Prostate gland (tissue), 2 donors: ENCODE measurements at regions not wholly inside any gene's neighbourhood (a gene's known extent, or its start where the extent isn't known, plus 50 kb on each side); places are given as distances from the start of the nearest gene placed in this dataset.

ENCODE experiments used
- DNase-seq: peaks from one replicate; pipeline ENCODE4 v3.0.0-alpha.2; 2019; ENCODE audit warnings: low spot score
- H3K27ac ChIP-seq, 2 donors: fragments of 200-600 bp; sonication (generic); 2 replicates each; pipeline ENCODE4 v1.5.1; 2017 to 2019
- H3K27me3 ChIP-seq: fragments of 200-600 bp; sonication (generic); replicated peaks from 2 replicates; pipeline ENCODE4 v1.5.1; 2019; ENCODE audit not compliant: insufficient read depth
- H3K36me3 ChIP-seq, 2 donors: fragments of 200-600 bp; sonication (generic); 1 replicate in 1 of 2; 2 replicates in 1 of 2; pipeline versions ENCODE4 v1.5.1 to v1.8.1; 2017 to 2019
- H3K4me1 ChIP-seq: fragments of 200-600 bp; sonication (generic); replicated peaks from 2 replicates; pipeline ENCODE4 v1.5.1; 2019
- H3K4me3 ChIP-seq, 2 donors: fragments of 200-600 bp; sonication (generic); 2 replicates each; pipeline ENCODE4 v1.5.1; 2017 to 2019
- H3K9me3 ChIP-seq: fragments of 200-600 bp; sonication (generic); 2 replicates; pipeline ENCODE4 v1.5.1; 2017
- POLR2A ChIP-seq: fragments of 450-650 bp; IDR thresholded peaks from one replicate; pipeline ENCODE4 v1.6.1; 2016; ENCODE audit warnings: antibody characterized with exemption, mild to moderate bottlenecking
- POLR2AphosphoS5 ChIP-seq: sonication (generic); formaldehyde crosslinking; IDR thresholded peaks from one replicate; pipeline ENCODE4 v1.6.1; 2017; ENCODE audit warnings: antibody characterized with exemption
- WGBS: methylation state at CpG from one replicate; pipeline ENCODE4 v1.1.5; 2018; 5-methylcytosine and 5-hydroxymethylcytosine counted together
- intact Hi-C: fragments of 100-400 bp; cut with DNase I; formaldehyde crosslinking; loops from one replicate; pipeline ENCODE4 v1.14.2; 2022
- TF ChIP-seq, protein P1 (sequence below), 4 experiments: fragments of 200-600 bp in 2 of 4; fragments of 450-650 bp in 2 of 4; sonication (generic) in 2 of 4; IDR thresholded peaks; 1 replicate in 3 of 4; 2 replicates in 1 of 4; pipeline ENCODE4 v1.5.1; 2016 to 2019; ENCODE audit warnings: antibody characterized with exemption in 4 of 4, mild to moderate bottlenecking in 2 of 4, moderate library complexity in 2 of 4

DNA sequence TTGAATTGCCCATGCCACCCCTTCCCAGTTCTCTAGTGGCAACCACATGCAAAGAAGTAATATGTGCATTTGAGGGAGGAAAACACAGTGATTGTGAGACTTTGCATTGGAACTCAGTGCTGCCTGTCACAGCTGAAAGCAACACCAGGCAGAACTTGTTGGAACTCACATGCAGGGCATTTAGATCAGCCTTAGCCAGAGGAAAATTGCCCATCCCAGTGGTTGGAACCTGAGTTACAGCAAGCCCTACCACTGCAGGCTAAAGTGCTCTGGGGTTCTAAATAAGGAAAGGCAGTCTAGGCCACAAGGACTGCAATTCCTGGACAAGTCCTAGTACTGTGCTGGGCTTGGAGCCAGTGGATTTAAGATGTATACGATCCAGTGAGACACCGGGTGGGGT is 245.3 kb upstream of the UFL1 start:
- no peaks in the 10 kb centered on the region for H3K9me3 ChIP-seq
- no peak for DNase-seq
- no peaks in the 10 kb centered on the region for H3K4me1 ChIP-seq
- H3K27me3 ChIP-seq: no peaks in the 10 kb centered on the region
- no peak overlapping the region for H3K4me3 ChIP-seq
- H3K36me3 ChIP-seq: no peaks in the 10 kb centered on the region
- TF ChIP-seq, protein P1, sequence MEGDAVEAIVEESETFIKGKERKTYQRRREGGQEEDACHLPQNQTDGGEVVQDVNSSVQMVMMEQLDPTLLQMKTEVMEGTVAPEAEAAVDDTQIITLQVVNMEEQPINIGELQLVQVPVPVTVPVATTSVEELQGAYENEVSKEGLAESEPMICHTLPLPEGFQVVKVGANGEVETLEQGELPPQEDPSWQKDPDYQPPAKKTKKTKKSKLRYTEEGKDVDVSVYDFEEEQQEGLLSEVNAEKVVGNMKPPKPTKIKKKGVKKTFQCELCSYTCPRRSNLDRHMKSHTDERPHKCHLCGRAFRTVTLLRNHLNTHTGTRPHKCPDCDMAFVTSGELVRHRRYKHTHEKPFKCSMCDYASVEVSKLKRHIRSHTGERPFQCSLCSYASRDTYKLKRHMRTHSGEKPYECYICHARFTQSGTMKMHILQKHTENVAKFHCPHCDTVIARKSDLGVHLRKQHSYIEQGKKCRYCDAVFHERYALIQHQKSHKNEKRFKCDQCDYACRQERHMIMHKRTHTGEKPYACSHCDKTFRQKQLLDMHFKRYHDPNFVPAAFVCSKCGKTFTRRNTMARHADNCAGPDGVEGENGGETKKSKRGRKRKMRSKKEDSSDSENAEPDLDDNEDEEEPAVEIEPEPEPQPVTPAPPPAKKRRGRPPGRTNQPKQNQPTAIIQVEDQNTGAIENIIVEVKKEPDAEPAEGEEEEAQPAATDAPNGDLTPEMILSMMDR (IDR thresholded peaks at IDR 0.05): no peak
- no peak for TF ChIP-seq POLR2AphosphoS5
- TF ChIP-seq POLR2A: no peak
- H3K27ac ChIP-seq: no peak overlapping the region
- 25% methylated on average over 2 of the region's 2 CpGs for WGBS
- intact Hi-C loops: no loop called here

- intact Hi-C loops: no loop called here
- TF ChIP-seq, protein P1 (IDR thresholded peaks at IDR 0.05): no peak
- TF ChIP-seq POLR2A: no peak
- no peak for TF ChIP-seq POLR2AphosphoS5
- DNase-seq: no peak
- Histone ChIP-seq H3K27ac (no peak overlapping the region), H3K4me1 (no peaks in the 10 kb centered on the region), H3K4me3 (no peak overlapping the region), H3K9me3 (no peaks in the 10 kb centered on the region), H3K27me3 (no peaks in the 10 kb centered on the region), H3K36me3 (no peaks in the 10 kb centered on the region)
Measured at GRCh38 chr6:96276856-96277255, 244.8 kb upstream of the UFL1 start.

GRCh38 chr6:96279084-96279483 is 242.5 kb upstream of the UFL1 start:
- WGBS: 80% methylated on average over 1 of the region's 1 CpG
- no peaks in the 10 kb centered on the region for H3K27me3 ChIP-seq
- H3K9me3 ChIP-seq: no peaks in the 10 kb centered on the region
- no peak for DNase-seq
- no peaks in the 10 kb centered on the region for H3K4me1 ChIP-seq
- intact Hi-C loops: no loop called here
- no peak overlapping the region for H3K4me3 ChIP-seq
- no peaks in the 10 kb centered on the region for H3K36me3 ChIP-seq
- TF ChIP-seq, protein P1 (IDR thresholded peaks at IDR 0.05): no peak
- TF ChIP-seq POLR2A: no peak
- TF ChIP-seq POLR2AphosphoS5: no peak
- no peak overlapping the region for H3K27ac ChIP-seq

DNA sequence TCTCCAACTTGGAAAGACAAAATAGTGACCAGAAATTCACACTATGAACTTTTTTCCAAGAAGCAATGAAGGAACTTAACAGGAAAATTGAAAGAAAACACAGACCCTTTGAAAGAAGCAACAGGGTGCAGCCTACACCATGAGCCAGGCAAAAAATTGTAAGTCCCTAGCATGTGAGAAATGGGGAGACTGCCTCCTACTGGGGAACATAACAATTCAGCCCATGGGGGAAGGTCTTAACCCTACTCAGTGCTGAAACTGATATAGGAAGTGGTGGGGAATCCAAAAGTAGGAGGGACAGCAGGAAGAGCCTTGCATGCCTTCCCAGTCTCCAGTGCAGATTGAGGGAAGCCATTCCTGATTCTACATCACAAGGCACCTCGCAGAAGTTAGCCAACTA is 235.1 kb upstream of the UFL1 start:
- Histone ChIP-seq H3K9me3 (no peaks in the 10 kb centered on the region), H3K4me1 (no peaks in the 10 kb centered on the region), H3K4me3 (no peak overlapping the region), H3K27me3 (no peaks in the 10 kb centered on the region), H3K27ac (no peak overlapping the region), H3K36me3 (no peaks in the 10 kb centered on the region)
- TF ChIP-seq POLR2A (no peak), POLR2AphosphoS5 (no peak)
- TF ChIP-seq, protein P1 (IDR thresholded peaks at IDR 0.05): no peak
- intact Hi-C loops: no loop called here
- DNase-seq: no peak
- 88% methylated on average over 1 of the region's 1 CpG for WGBS

DNA sequence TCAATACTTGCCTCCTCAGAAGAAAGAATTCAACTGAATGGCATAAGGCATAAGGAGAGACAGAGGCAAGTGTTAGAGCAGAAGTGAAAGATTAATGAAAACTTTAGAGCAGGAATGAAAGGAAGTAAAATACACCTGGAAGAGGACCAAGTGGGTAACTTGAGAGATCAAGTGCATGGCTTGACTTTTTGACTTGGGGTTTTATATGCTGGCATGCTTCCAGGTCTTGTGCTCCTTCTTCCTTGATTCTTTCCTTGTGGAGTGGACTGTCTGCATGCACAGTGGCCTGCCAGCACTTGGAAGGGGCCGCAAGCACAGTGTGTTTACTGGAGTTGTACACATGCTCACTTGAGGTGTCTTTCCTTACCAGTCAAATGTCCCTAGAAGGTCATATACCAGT is 222.1 kb upstream of the UFL1 start:
- TF ChIP-seq, protein P1 (IDR thresholded peaks at IDR 0.05): no peak
- TF ChIP-seq POLR2A (no peak), POLR2AphosphoS5 (no peak)
- intact Hi-C loops: no loop called here
- no peak for DNase-seq
- Histone ChIP-seq H3K36me3 (no peaks in the 10 kb centered on the region), H3K9me3 (no peaks in the 10 kb centered on the region), H3K27ac (no peak overlapping the region), H3K4me1 (no peaks in the 10 kb centered on the region), H3K27me3 (no peaks in the 10 kb centered on the region), H3K4me3 (no peak overlapping the region)
- 87% methylated on average over 1 of the region's 1 CpG for WGBS
